Subcutaneous abdominal adipose tissue (tissue), 5 donors: ENCODE measurements at regions not wholly inside any gene's neighbourhood (a gene's known extent, or its start where the extent isn't known, plus 50 kb on each side); places are given as distances from the start of the nearest gene placed in this dataset.
"Not testable (repeated sequence)": the region's sequence is repeated elsewhere in the genome, so short reads cannot be mapped to it uniquely, and the experiment has no call there.

ENCODE experiments used
- H3K27ac ChIP-seq: one replicate; pipeline ENCODE4 v1.7.0; 2013; ENCODE audit warnings: low read depth, mild to moderate bottlenecking, inconsistent platforms, low read length, moderate library complexity
- H3K27me3 ChIP-seq, 5 donors: one replicate each; pipeline ENCODE4 v1.7.0; 2013; ENCODE audit warnings: low read length in 5 of 5, inconsistent platforms in 1 of 5; ENCODE audit not compliant: control insufficient read depth in 5 of 5, insufficient read depth in 4 of 5
- H3K36me3 ChIP-seq, 5 donors: one replicate each; pipeline ENCODE4 v1.7.0; 2013; ENCODE audit warnings: low read length in 5 of 5; ENCODE audit not compliant: control insufficient read depth in 5 of 5, insufficient read depth in 5 of 5
- H3K4me1 ChIP-seq, 5 donors: one replicate each; pipeline ENCODE4 v1.7.0; 2013; ENCODE audit warnings: low read length in 5 of 5, mild to moderate bottlenecking in 3 of 5, moderate library complexity in 1 of 5; ENCODE audit not compliant: control insufficient read depth in 5 of 5, insufficient read depth in 5 of 5
- H3K4me3 ChIP-seq, 5 donors: one replicate each; pipeline ENCODE4 v1.7.0; 2013; ENCODE audit warnings: low read length in 5 of 5, low read depth in 1 of 5
- H3K9ac ChIP-seq, 5 donors: one replicate each; pipeline ENCODE4 v1.7.0; 2013; ENCODE audit warnings: low read length in 5 of 5, mild to moderate bottlenecking in 4 of 5, moderate library complexity in 3 of 5
- H3K9me3 ChIP-seq, 5 donors: one replicate each; pipeline ENCODE4 v1.7.0; 2013; ENCODE audit warnings: low read length in 5 of 5; ENCODE audit not compliant: control insufficient read depth in 5 of 5
- donor health status: healthy.
- donor health status: healthy.
- donor health status: healthy.
- donor health status: healthy.
- donor health status: healthy.

- Histone ChIP-seq H3K4me3 (no peak overlapping the region), H3K27ac (no peak overlapping the region), H3K36me3 (no peaks in the 10 kb centered on the region), H3K9me3 (no peaks in the 10 kb centered on the region), H3K27me3 (no peaks in the 10 kb centered on the region), H3K4me1 (no peaks in the 10 kb centered on the region), H3K9ac (no peak overlapping the region)
These were observed 69.0 kb upstream of the CCDC80 start for GRCh38 chr3:112709911-112710310.

GRCh38 chr3:112699436-112699978, 58.6 kb upstream of the CCDC80 start:
- Histone ChIP-seq H3K4me1 (no peaks in the 10 kb centered on the region), H3K27me3 (no peaks in the 10 kb centered on the region), H3K27ac (no peak overlapping the region)

DNA sequence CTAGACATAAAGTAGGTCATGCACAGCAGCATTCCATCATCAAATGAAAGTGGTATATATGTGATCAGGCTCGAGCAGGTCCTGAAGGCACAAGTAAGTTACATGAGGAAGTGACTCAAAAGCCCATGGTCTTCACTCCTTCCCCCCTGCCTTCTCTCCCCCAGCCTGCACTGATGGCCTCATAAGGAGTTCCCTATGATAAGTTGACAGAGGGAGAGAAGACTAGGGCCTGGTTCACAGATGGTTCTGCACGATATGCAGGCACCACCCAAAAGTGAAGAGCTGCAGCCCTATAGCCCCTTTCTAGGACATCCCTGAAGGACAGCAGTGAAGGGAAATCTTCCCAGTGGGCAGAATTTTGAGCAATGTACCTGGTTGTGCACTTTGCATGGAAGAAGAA, 57.5 kb upstream of the CCDC80 start:
- not testable (repeated sequence) for H3K9ac ChIP-seq, H3K9me3 ChIP-seq, H3K36me3 ChIP-seq, H3K4me1 ChIP-seq, H3K27me3 ChIP-seq, H3K27ac ChIP-seq, H3K4me3 ChIP-seq

More at GRCh38 chr3:112699436-112699978, 58.6 kb upstream of the CCDC80 start:
- Histone ChIP-seq H3K36me3 (no peaks in the 10 kb centered on the region), H3K9ac (no peak overlapping the region), H3K9me3 (peaks cover 0 to under 1% (median 0%) of the 10 kb centered on the region in 5 donors), H3K4me3 (no peak overlapping the region)

DNA sequence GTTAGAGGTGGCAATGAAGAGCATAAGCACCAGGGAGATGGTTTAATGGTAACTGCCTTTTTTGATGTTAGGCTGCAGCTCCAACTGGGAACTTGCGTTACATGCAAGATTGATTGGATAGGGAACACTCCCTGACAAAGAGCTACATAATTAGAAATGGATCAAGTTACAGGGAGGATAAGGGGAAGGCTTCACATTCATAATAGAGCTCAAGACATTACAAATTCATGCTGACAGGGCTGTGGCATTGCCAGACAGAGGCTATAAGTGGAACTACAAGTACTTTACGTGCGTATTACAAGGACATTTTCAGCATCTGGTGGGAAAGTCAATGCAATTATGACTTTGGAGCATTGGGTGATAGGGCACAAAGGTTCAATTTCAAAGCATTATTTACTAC, 55.3 kb upstream of the CCDC80 start:
- H3K4me3 ChIP-seq, H3K9ac ChIP-seq, H3K27ac ChIP-seq, H3K9me3 ChIP-seq, H3K27me3 ChIP-seq, H3K4me1 ChIP-seq, H3K36me3 ChIP-seq: not testable (repeated sequence)

DNA sequence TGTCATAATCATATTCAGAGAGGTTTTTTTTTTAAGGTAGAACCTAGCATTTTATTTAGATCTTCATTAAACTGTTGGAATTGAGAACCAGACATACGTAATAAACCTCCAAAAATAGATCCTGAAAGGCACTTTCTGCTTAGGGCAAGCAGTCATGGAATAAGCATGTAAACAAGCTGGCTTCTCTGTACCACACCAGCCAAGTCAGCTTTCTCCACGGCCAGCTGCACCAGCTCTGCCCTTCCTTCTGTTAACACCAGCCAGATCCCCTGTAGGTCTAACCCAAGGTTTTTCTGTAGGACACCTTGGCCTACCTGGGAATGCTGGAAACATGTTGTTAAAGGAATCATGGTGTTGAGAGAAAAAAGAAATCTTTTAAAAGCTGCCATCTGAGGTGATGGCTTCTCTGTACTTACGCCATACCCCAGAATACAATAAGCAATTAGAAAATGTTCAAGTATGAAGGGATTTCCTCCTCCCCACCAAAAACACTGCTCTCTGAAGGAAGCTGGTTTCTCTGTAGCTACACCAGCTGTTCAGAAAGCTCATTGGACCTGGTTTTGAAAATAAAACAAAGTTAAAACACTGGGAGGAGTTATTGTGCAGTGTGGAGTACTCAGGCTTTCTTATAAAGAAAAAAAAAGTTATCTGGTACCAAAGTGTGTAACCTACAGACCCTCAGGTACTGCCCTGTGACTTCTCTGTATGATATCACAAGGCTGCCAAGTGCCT, 54.6 kb upstream of the CCDC80 start:
- H3K9me3 ChIP-seq, H3K4me3 ChIP-seq, H3K4me1 ChIP-seq, H3K27ac ChIP-seq, H3K27me3 ChIP-seq, H3K36me3 ChIP-seq, H3K9ac ChIP-seq: not testable (repeated sequence)

DNA sequence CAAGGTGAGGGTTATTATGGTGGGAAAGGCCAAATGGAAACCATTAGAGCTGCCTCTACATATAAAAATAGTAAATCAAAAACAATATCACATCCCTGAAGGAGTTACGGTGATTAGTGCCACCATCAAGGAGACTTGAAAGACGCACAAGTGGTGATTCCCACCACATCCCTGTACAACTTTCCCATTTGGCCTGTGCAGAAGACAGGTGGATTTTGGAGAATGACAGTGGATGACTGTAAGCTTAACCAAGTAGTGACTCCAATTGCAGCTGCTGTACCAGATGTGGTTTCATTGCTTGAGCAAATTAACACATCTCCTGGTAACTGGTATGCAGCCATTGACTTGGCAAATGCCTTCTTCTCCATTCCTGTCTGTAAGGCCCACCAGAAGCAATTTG, 54.0 kb upstream of the CCDC80 start:
- not testable (repeated sequence) for H3K9ac ChIP-seq, H3K9me3 ChIP-seq, H3K4me3 ChIP-seq, H3K27me3 ChIP-seq, H3K27ac ChIP-seq, H3K36me3 ChIP-seq
- peaks cover 0 to 13% (median 5%) of the 10 kb centered on the region in 5 donors for H3K4me1 ChIP-seq

GRCh38 chr3:112693186-112693585, 52.2 kb upstream of the CCDC80 start:
- peaks cover 0 to 17% (median 5%) of the 10 kb centered on the region in 5 donors for H3K4me1 ChIP-seq
- H3K4me3 ChIP-seq: no peak overlapping the region
- no peaks in the 10 kb centered on the region for H3K36me3 ChIP-seq
- H3K9me3 ChIP-seq: peaks cover 0 to 4% (median 0%) of the 10 kb centered on the region in 5 donors
- H3K27me3 ChIP-seq: no peaks in the 10 kb centered on the region
- H3K9ac ChIP-seq: no peak overlapping the region
- no peak overlapping the region for H3K27ac ChIP-seq
